GM12891 (cell line): ENCODE measurements at regions not wholly inside any gene's neighbourhood (a gene's known extent, or its start where the extent isn't known, plus 50 kb on each side); places are given as distances from the start of the nearest gene placed in this dataset.

Experiments
- PAX5 ChIP-seq: IDR thresholded peaks from 2 replicates; pipeline ENCODE4 v1.6.1; 2011; ENCODE audit warnings: low read length, moderate library complexity, mild to moderate bottlenecking; ENCODE audit not compliant: insufficient read depth, severe bottlenecking
- POLR2A ChIP-seq: IDR thresholded peaks from 2 replicates; pipeline ENCODE4 v1.6.1; 2011; ENCODE audit warnings: low read depth, low read length, control low read depth
- POLR2AphosphoS5 ChIP-seq: IDR thresholded peaks from 2 replicates; pipeline ENCODE4 v1.6.1; 2011; ENCODE audit warnings: low read depth, low read length, control low read depth
- POU2F2 ChIP-seq: IDR thresholded peaks from 2 replicates; pipeline ENCODE4 v1.6.1; 2011; ENCODE audit warnings: low read depth, mild to moderate bottlenecking, control low read depth, low read length, moderate library complexity
- SPI1 ChIP-seq: IDR thresholded peaks from 2 replicates; pipeline ENCODE4 v1.6.1; 2011; ENCODE audit warnings: low read depth, low read length, control low read depth
- TAF1 ChIP-seq: IDR thresholded peaks from 2 replicates; pipeline ENCODE4 v1.6.1; 2011; ENCODE audit warnings: low read depth, low read length, control low read depth

DNA sequence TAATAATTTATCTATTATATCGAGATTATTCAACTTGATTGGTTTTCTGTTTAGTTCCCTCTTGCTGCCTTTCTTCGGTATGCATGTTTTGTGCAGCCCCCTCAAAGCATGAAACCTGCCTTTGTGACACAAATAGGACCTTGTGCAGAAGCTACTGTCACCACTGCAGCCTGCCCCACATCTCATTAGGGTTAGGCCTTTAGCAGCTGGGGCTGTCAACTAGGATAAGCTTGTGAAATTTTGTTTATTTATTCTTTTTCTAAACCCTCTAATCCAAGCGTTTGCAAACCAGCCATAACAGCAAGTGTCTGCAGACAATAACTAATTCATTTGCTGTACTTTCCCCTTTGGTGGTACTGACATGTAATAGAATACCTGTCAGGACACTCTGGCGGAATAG, 258.9 kb downstream of the RCHY1 start:
- TF ChIP-seq POLR2A (no peak), POLR2AphosphoS5 (no peak), SPI1 (no peak), TAF1 (no peak), PAX5 (no peak), POU2F2 (no peak)
